Esophagus squamous epithelium (tissue), 4 donors: ENCODE measurements at regions not wholly inside any gene's neighbourhood (a gene's known extent, or its start where the extent isn't known, plus 50 kb on each side); places are given as distances from the start of the nearest gene placed in this dataset.

Source experiments
- CTCF ChIP-seq, 6 experiments: fragments of 450-650 bp in 4 of 6; fragments of 200-600 bp in 2 of 6; sonication (generic) in 2 of 6; IDR thresholded peaks; one replicate each; pipeline ENCODE4 v1.5.1; 2016 to 2019; ENCODE audit warnings: antibody characterized with exemption in 6 of 6, mild to moderate bottlenecking in 4 of 6, moderate library complexity in 4 of 6
- POLR2A ChIP-seq, 4 donors: fragments of 450-650 bp; IDR thresholded peaks; one replicate each; pipeline ENCODE4 v1.6.1; 2017; ENCODE audit warnings: antibody characterized with exemption in 4 of 4, mild to moderate bottlenecking in 4 of 4, moderate library complexity in 3 of 4

DNA sequence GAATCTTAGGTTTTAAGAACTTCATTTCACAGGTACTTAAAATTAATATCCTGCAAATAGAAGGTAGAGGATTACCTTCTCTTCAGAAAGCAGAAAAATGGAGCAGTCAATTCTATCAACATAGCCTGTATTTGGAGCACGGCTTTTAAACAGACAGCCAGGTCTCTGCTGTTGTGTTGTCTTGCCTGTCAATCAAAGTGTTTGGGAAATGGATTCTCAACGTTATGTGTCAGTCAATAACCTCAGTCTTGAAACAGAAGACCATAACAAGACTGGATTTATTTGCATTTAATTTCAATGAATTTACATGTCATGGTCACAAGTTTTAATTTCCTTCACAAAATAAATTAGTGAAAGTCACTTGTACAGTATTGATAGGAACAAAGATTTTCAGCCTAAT lies 51.9 kb upstream of the KRR1 start:
- TF ChIP-seq CTCF (IDR thresholded peaks at IDR 0.05) (no peak), POLR2A (IDR thresholded peaks at IDR 0.05) (no peak)
